Glutamatergic neuron (in vitro differentiated cells): ENCODE measurements at regions not wholly inside any gene's neighbourhood (a gene's known extent, or its start where the extent isn't known, plus 50 kb on each side); places are given as distances from the start of the nearest gene placed in this dataset.

Experiments
- DNase-seq: peaks from one replicate; pipeline ENCODE4 v3.0.0; 2022
- H3K27ac Mint-ChIP-seq: one replicate; pipeline ENCODE4 v1.8.0; 2020; ENCODE audit warnings: mild to moderate bottlenecking, mixed read lengths, inconsistent platforms; ENCODE audit not compliant: unreplicated experiment
- H3K27me3 Mint-ChIP-seq: one replicate; pipeline ENCODE4 v1.8.0; 2020; ENCODE audit warnings: mild to moderate bottlenecking, moderate library complexity, mixed read lengths, inconsistent platforms; ENCODE audit not compliant: unreplicated experiment
- H3K36me3 Mint-ChIP-seq: one replicate; pipeline ENCODE4 v1.8.0; 2020; ENCODE audit warnings: mild to moderate bottlenecking, mixed read lengths, inconsistent platforms; ENCODE audit not compliant: unreplicated experiment
- H3K4me1 Mint-ChIP-seq: one replicate; pipeline ENCODE4 v1.8.0; 2020; ENCODE audit warnings: mild to moderate bottlenecking, low read depth, mixed read lengths, inconsistent platforms; ENCODE audit not compliant: unreplicated experiment
- H3K4me3 Mint-ChIP-seq: one replicate; pipeline ENCODE4 v1.8.0; 2020; ENCODE audit warnings: mild to moderate bottlenecking, mixed read lengths, inconsistent platforms; ENCODE audit not compliant: unreplicated experiment
- H3K9me3 Mint-ChIP-seq: one replicate; pipeline ENCODE4 v1.8.0; 2020; ENCODE audit warnings: mild to moderate bottlenecking, moderate library complexity, mixed read lengths, inconsistent platforms; ENCODE audit not compliant: unreplicated experiment
- CTCF ChIP-seq: fragments of 200-600 bp; sonication (generic); IDR thresholded peaks from one replicate; pipeline ENCODE4 v1.5.0; 2021; ENCODE audit not compliant: partially characterized antibody, unreplicated experiment

GRCh38 chr6:11345536-11345935 lies 113.1 kb upstream of the NEDD9 start:
- H3K36me3 Mint-ChIP-seq = no peaks in the 10 kb centered on the region
- DNase-seq = no peak
- no peaks in the 10 kb centered on the region for H3K4me1 Mint-ChIP-seq
- peaks cover 2% of the 10 kb centered on the region for H3K9me3 Mint-ChIP-seq
- H3K27ac Mint-ChIP-seq = no peak overlapping the region
- H3K4me3 Mint-ChIP-seq = no peak overlapping the region
- TF ChIP-seq CTCF = no peak
- no peaks in the 10 kb centered on the region for H3K27me3 Mint-ChIP-seq

- no peak for DNase-seq
- peaks cover 2% of the 10 kb centered on the region for H3K9me3 Mint-ChIP-seq
- H3K4me3 Mint-ChIP-seq = no peak overlapping the region
- no peaks in the 10 kb centered on the region for H3K36me3 Mint-ChIP-seq
- H3K4me1 Mint-ChIP-seq = no peaks in the 10 kb centered on the region
- H3K27ac Mint-ChIP-seq = no peak overlapping the region
- TF ChIP-seq CTCF = no peak
- H3K27me3 Mint-ChIP-seq = no peaks in the 10 kb centered on the region
These were observed 111.7 kb upstream of the NEDD9 start for GRCh38 chr6:11343963-11344723.

GRCh38 chr6:11341867-11342266 lies 109.4 kb upstream of the NEDD9 start:
- DNase-seq = no peak
- Mint-ChIP-seq H3K27ac (no peak overlapping the region), H3K27me3 (no peaks in the 10 kb centered on the region), H3K4me1 (no peaks in the 10 kb centered on the region), H3K36me3 (no peaks in the 10 kb centered on the region), H3K4me3 (no peak overlapping the region), H3K9me3 (peaks cover 2% of the 10 kb centered on the region)
- no peak for TF ChIP-seq CTCF

GRCh38 chr6:11341303-11341702 lies 108.8 kb upstream of the NEDD9 start:
- H3K27ac Mint-ChIP-seq = no peak overlapping the region
- no peaks in the 10 kb centered on the region for H3K27me3 Mint-ChIP-seq
- TF ChIP-seq CTCF = no peak
- H3K36me3 Mint-ChIP-seq = no peaks in the 10 kb centered on the region
- DNase-seq = no peak
- H3K4me1 Mint-ChIP-seq = no peaks in the 10 kb centered on the region
- no peak overlapping the region for H3K4me3 Mint-ChIP-seq
- peaks cover 2% of the 10 kb centered on the region for H3K9me3 Mint-ChIP-seq

- no peaks in the 10 kb centered on the region for H3K9me3 Mint-ChIP-seq
- no peak for TF ChIP-seq CTCF
- no peaks in the 10 kb centered on the region for H3K4me1 Mint-ChIP-seq
- H3K4me3 Mint-ChIP-seq = no peak overlapping the region
- no peaks in the 10 kb centered on the region for H3K36me3 Mint-ChIP-seq
- no peak for DNase-seq
- H3K27me3 Mint-ChIP-seq = peaks cover 2% of the 10 kb centered on the region
- H3K27ac Mint-ChIP-seq = no peak overlapping the region
These were observed 106.9 kb upstream of the NEDD9 start for GRCh38 chr6:11339380-11339779.
